ENCODE measurements at regions not wholly inside any gene's neighbourhood (a gene's known extent, or its start where the extent isn't known, plus 50 kb on each side); places are given as distances from the start of the nearest gene placed in this dataset.
"Not testable (repeated sequence)": the region's sequence is repeated elsewhere in the genome, so short reads cannot be mapped to it uniquely, and the experiment has no call there.

GRCh38 chr4:49323573-49323940 lies 337.5 kb downstream of the CWH43 start:
- not testable (repeated sequence) for DNase-seq (ENCODE audit: low spot score)

Measured in kidney capillary endothelial cell (primary cell).